Mesendoderm (in vitro differentiated cells): ENCODE measurements at regions not wholly inside any gene's neighbourhood (a gene's known extent, or its start where the extent isn't known, plus 50 kb on each side); places are given as distances from the start of the nearest gene placed in this dataset.

Experiments used
- DNase-seq: peaks from one replicate; pipeline ENCODE4 v3.0.0; 2013
- H2AK5ac ChIP-seq: 2 replicates; pipeline ENCODE4 v1.6.1; 2013; ENCODE audit warnings: low read length, inconsistent platforms
- H2BK120ac ChIP-seq: 2 replicates; pipeline ENCODE4 v1.6.1; 2013; ENCODE audit warnings: low read depth, mild to moderate bottlenecking, low read length, moderate library complexity, mixed read lengths
- H2BK15ac ChIP-seq: replicated peaks from 2 replicates; pipeline ENCODE4 v1.6.1; 2013; ENCODE audit warnings: low read depth, mild to moderate bottlenecking, moderate library complexity
- H2BK5ac ChIP-seq: 2 replicates; pipeline ENCODE4 v1.6.1; 2013; ENCODE audit warnings: low read length, inconsistent platforms
- H3K18ac ChIP-seq: 2 replicates; pipeline ENCODE4 v1.6.1; 2013; ENCODE audit warnings: mild to moderate bottlenecking, low read length, mixed read lengths
- H3K23ac ChIP-seq: one replicate; pipeline ENCODE4 v1.6.1; 2013; ENCODE audit warnings: low read length
- H3K27ac ChIP-seq: 2 replicates; pipeline ENCODE4 v1.5.1; 2013; ENCODE audit warnings: low read depth, mild to moderate bottlenecking, inconsistent platforms, low read length, moderate library complexity
- H3K27me3 ChIP-seq: 2 replicates; pipeline ENCODE4 v1.6.1; 2013; ENCODE audit warnings: low read length, control low read depth, mild to moderate bottlenecking, inconsistent platforms; ENCODE audit not compliant: insufficient read depth, poor library complexity
- H3K36me3 ChIP-seq: 2 replicates; pipeline ENCODE4 v1.6.1; 2013; ENCODE audit warnings: low read length, inconsistent platforms; ENCODE audit not compliant: control insufficient read depth, insufficient read depth
- H3K4ac ChIP-seq: one replicate; pipeline ENCODE4 v1.6.1; 2013; ENCODE audit warnings: low read depth, mild to moderate bottlenecking, low read length, moderate library complexity
- H3K4me1 ChIP-seq: 2 replicates; pipeline ENCODE4 v1.6.1; 2013; ENCODE audit warnings: low read depth, low read length, inconsistent platforms; ENCODE audit not compliant: control insufficient read depth
- H3K4me2 ChIP-seq: 2 replicates; pipeline ENCODE4 v1.6.1; 2013; ENCODE audit warnings: low read length
- H3K4me3 ChIP-seq: 2 replicates; pipeline ENCODE4 v1.5.1; 2013; ENCODE audit warnings: mild to moderate bottlenecking, low read length
- H3K56ac ChIP-seq: one replicate; pipeline ENCODE4 v1.6.1; 2013; ENCODE audit warnings: low read length
- H3K79me1 ChIP-seq: 2 replicates; pipeline ENCODE4 v1.6.1; 2013; ENCODE audit warnings: low read length, inconsistent platforms
- H3K79me2 ChIP-seq: 2 replicates; pipeline ENCODE4 v1.6.1; 2013; ENCODE audit warnings: mild to moderate bottlenecking, low read length; ENCODE audit not compliant: control insufficient read depth, insufficient read depth
- H3K9ac ChIP-seq: 2 replicates; pipeline ENCODE4 v1.6.1; 2013; ENCODE audit warnings: low read length, inconsistent platforms
- H4K5ac ChIP-seq: one replicate; pipeline ENCODE4 v1.6.1; 2013; ENCODE audit warnings: low read length
- H4K8ac ChIP-seq: one replicate; pipeline ENCODE4 v1.6.1; 2013; ENCODE audit warnings: low read depth, mild to moderate bottlenecking, control low read depth, low read length, moderate library complexity
- WGBS: extraction: QIAGEN DNeasy Blood & Tissue Kit; methylation state at CpG from one replicate; pipeline ENCODE4 v1.1.7; 2013; ENCODE audit warnings: low lambda C conversion rate, missing lambda C conversion rate; ENCODE audit not compliant: insufficient coverage; ENCODE audit errors: extremely low coverage; 5-methylcytosine and 5-hydroxymethylcytosine counted together

GRCh38 chr13:111879719-111880118 is 187.2 kb upstream of the SOX1 start:
- Histone ChIP-seq H2AK5ac (no peak overlapping the region), H3K79me2 (no peaks in the 10 kb centered on the region), H3K23ac (no peak overlapping the region), H3K9ac (no peak overlapping the region), H3K27me3 (no peaks in the 10 kb centered on the region), H3K36me3 (no peaks in the 10 kb centered on the region), H4K5ac (no peak overlapping the region), H4K8ac (no peak overlapping the region), H2BK5ac (no peak overlapping the region), H3K18ac (no peak overlapping the region), H2BK120ac (no peak overlapping the region), H3K4me1 (no peaks in the 10 kb centered on the region), H3K56ac (no peak overlapping the region), H3K4ac (no peak overlapping the region), H3K79me1 (no peaks in the 10 kb centered on the region), H3K4me3 (no peak overlapping the region), H3K4me2 (no peak overlapping the region), H2BK15ac (no peak overlapping the region), H3K27ac (no peak overlapping the region)
- WGBS: no CpG with 5 or more reads among the region's 5 CpGs
- DNase-seq: no peak

- Histone ChIP-seq H3K56ac (no peak overlapping the region), H4K5ac (no peak overlapping the region), H3K36me3 (no peaks in the 10 kb centered on the region), H3K4me3 (no peak overlapping the region), H3K4ac (no peak overlapping the region), H2AK5ac (no peak overlapping the region), H3K79me1 (no peaks in the 10 kb centered on the region), H3K4me2 (no peak overlapping the region), H3K4me1 (no peaks in the 10 kb centered on the region), H3K23ac (no peak overlapping the region), H2BK5ac (no peak overlapping the region), H3K27me3 (no peaks in the 10 kb centered on the region), H3K79me2 (no peaks in the 10 kb centered on the region), H3K9ac (no peak overlapping the region), H4K8ac (no peak overlapping the region), H2BK15ac (no peak overlapping the region), H2BK120ac (no peak overlapping the region), H3K27ac (no peak overlapping the region), H3K18ac (no peak overlapping the region)
- WGBS: no CpG with 5 or more reads among the region's 6 CpGs
- no peak for DNase-seq
Measured at GRCh38 chr13:111880185-111880584, 186.8 kb upstream of the SOX1 start.

- Histone ChIP-seq H2BK5ac (no peak overlapping the region), H2AK5ac (no peak overlapping the region), H4K5ac (no peak overlapping the region), H3K9ac (no peak overlapping the region), H3K18ac (no peak overlapping the region), H4K8ac (no peak overlapping the region), H3K4me1 (no peaks in the 10 kb centered on the region), H3K4me3 (no peak overlapping the region), H3K56ac (no peak overlapping the region), H3K4ac (no peak overlapping the region), H3K27ac (no peak overlapping the region), H3K36me3 (no peaks in the 10 kb centered on the region), H3K4me2 (no peak overlapping the region), H2BK120ac (no peak overlapping the region), H2BK15ac (no peak overlapping the region), H3K23ac (no peak overlapping the region), H3K27me3 (no peaks in the 10 kb centered on the region), H3K79me2 (no peaks in the 10 kb centered on the region), H3K79me1 (no peaks in the 10 kb centered on the region)
- no CpG with 5 or more reads among the region's 8 CpGs for WGBS
- DNase-seq: no peak
Measured at GRCh38 chr13:111881700-111882099, 185.2 kb upstream of the SOX1 start.

- H3K56ac ChIP-seq: no peak overlapping the region
Measured at GRCh38 chr13:111882351-111882750, 184.6 kb upstream of the SOX1 start.

GRCh38 chr13:111883571-111884343 is 183.2 kb upstream of the SOX1 start:
- Histone ChIP-seq H2BK120ac (no peak overlapping the region), H3K56ac (no peak overlapping the region), H3K36me3 (no peaks in the 10 kb centered on the region), H3K27me3 (no peaks in the 10 kb centered on the region), H3K23ac (no peak overlapping the region), H3K4me1 (no peaks in the 10 kb centered on the region), H3K18ac (no peak overlapping the region), H2BK15ac (no peak overlapping the region), H2AK5ac (no peak overlapping the region), H3K4me3 (no peak overlapping the region), H3K4me2 (no peak overlapping the region), H2BK5ac (no peak overlapping the region), H3K9ac (no peak overlapping the region), H3K4ac (no peak overlapping the region), H4K8ac (no peak overlapping the region), H3K79me2 (no peaks in the 10 kb centered on the region), H3K27ac (no peak overlapping the region), H3K79me1 (no peaks in the 10 kb centered on the region), H4K5ac (no peak overlapping the region)
- WGBS: no CpG with 5 or more reads among the region's 17 CpGs
- no peak for DNase-seq

More at GRCh38 chr13:111882351-111882750, 184.6 kb upstream of the SOX1 start:
- Histone ChIP-seq H3K27me3 (no peaks in the 10 kb centered on the region), H3K9ac (no peak overlapping the region), H3K4me1 (no peaks in the 10 kb centered on the region), H3K4me3 (no peak overlapping the region), H3K36me3 (no peaks in the 10 kb centered on the region), H2BK5ac (no peak overlapping the region), H2BK15ac (no peak overlapping the region), H4K5ac (no peak overlapping the region), H3K79me1 (no peaks in the 10 kb centered on the region), H3K79me2 (no peaks in the 10 kb centered on the region), H3K23ac (no peak overlapping the region), H4K8ac (no peak overlapping the region), H2AK5ac (no peak overlapping the region), H3K27ac (no peak overlapping the region), H3K4me2 (no peak overlapping the region), H3K4ac (no peak overlapping the region), H2BK120ac (no peak overlapping the region), H3K18ac (no peak overlapping the region)
- WGBS: no CpG with 5 or more reads among the region's 6 CpGs
- DNase-seq: no peak
